ENCODE measurements at regions not wholly inside any gene's neighbourhood (a gene's known extent, or its start where the extent isn't known, plus 50 kb on each side); places are given as distances from the start of the nearest gene placed in this dataset.

DNA sequence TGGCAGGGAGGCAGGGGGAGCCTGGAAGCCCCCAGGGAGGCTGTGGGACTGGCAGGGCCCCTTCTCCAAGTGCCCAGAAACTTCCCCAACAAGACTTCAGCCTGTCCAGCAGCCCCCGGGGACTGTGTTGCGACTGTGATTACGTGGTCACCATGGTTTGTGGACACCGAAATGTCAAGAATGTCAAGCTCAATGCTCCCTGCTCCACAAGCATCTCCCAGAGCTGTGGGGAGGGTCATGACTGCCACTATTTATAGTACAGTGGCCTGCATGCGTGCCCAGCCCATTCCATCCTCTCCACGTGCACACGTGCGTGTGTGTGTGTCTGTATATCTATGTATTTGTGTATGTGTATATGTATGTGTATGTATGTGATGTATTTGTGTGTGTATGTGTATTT lies 93.8 kb upstream of the MBOAT2 start (continued):
- TF ChIP-seq, protein P1, sequence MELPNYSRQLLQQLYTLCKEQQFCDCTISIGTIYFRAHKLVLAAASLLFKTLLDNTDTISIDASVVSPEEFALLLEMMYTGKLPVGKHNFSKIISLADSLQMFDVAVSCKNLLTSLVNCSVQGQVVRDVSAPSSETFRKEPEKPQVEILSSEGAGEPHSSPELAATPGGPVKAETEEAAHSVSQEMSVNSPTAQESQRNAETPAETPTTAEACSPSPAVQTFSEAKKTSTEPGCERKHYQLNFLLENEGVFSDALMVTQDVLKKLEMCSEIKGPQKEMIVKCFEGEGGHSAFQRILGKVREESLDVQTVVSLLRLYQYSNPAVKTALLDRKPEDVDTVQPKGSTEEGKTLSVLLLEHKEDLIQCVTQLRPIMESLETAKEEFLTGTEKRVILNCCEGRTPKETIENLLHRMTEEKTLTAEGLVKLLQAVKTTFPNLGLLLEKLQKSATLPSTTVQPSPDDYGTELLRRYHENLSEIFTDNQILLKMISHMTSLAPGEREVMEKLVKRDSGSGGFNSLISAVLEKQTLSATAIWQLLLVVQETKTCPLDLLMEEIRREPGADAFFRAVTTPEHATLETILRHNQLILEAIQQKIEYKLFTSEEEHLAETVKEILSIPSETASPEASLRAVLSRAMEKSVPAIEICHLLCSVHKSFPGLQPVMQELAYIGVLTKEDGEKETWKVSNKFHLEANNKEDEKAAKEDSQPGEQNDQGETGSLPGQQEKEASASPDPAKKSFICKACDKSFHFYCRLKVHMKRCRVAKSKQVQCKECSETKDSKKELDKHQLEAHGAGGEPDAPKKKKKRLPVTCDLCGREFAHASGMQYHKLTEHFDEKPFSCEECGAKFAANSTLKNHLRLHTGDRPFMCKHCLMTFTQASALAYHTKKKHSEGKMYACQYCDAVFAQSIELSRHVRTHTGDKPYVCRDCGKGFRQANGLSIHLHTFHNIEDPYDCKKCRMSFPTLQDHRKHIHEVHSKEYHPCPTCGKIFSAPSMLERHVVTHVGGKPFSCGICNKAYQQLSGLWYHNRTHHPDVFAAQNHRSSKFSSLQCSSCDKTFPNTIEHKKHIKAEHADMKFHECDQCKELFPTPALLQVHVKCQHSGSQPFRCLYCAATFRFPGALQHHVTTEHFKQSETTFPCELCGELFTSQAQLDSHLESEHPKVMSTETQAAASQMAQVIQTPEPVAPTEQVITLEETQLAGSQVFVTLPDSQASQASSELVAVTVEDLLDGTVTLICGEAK (IDR thresholded peaks at IDR 0.05; ENCODE audit: borderline replicate concordance) = no peak
- TF ChIP-seq, protein P2, sequence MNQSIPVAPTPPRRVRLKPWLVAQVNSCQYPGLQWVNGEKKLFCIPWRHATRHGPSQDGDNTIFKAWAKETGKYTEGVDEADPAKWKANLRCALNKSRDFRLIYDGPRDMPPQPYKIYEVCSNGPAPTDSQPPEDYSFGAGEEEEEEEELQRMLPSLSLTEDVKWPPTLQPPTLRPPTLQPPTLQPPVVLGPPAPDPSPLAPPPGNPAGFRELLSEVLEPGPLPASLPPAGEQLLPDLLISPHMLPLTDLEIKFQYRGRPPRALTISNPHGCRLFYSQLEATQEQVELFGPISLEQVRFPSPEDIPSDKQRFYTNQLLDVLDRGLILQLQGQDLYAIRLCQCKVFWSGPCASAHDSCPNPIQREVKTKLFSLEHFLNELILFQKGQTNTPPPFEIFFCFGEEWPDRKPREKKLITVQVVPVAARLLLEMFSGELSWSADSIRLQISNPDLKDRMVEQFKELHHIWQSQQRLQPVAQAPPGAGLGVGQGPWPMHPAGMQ (IDR thresholded peaks at IDR 0.05; ENCODE audit: borderline replicate concordance) = no peak

DNA sequence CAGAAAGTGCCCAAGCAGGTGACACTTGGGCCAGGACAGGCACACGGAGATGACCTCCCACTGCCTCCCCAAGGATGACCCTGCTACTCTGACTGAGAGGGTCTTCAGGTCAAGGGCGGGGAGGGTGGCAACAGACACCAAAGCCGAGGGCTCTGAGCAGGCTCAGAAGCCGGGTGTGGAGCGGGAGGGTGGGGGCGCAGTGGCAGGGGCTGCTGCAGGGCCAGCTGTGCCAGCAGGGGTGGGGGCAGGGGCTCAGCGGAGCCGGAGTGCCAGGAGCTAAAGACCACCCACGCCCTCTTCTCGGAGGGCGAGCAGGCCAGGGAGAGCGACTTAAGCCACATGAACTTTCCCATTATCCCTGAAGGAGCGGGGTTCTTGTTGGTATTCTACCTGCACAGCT lies 93.3 kb upstream of the MBOAT2 start:
- no peak for ATAC-seq
- BruUV-seq (replicated peaks) = no TSS peak
- Histone ChIP-seq H3K4me3 (no peak overlapping the region), H3K9me3 (replicated peaks; ENCODE audit: control insufficient read depth, insufficient read depth, low read length) (no peaks in the 10 kb centered on the region), H3K27ac (ENCODE audit: control insufficient read depth, insufficient read depth) (no peak overlapping the region), H3K4me1 (ENCODE audit: control insufficient read depth, insufficient read depth, low read length) (peaks cover 44% of the 10 kb centered on the region), H2AFZ (ENCODE audit: control insufficient read depth, low read depth, low read length) (no peak overlapping the region), H3K9ac (ENCODE audit: control insufficient read depth, insufficient read depth, low read length) (no peak overlapping the region), H3K79me2 (ENCODE audit: control insufficient read depth, insufficient read depth, low read length) (no peaks in the 10 kb centered on the region), H3K36me3 (ENCODE audit: control insufficient read depth in 2 of 2, insufficient read depth in 2 of 2, low read length in 1 of 2) (no peaks in the 10 kb centered on the region), H4K20me1 (ENCODE audit: control insufficient read depth, insufficient read depth) (no peaks in the 10 kb centered on the region), H3K27me3 (replicated peaks in 1 of 2; ENCODE audit: control insufficient read depth in 2 of 2, insufficient read depth in 2 of 2, low read length in 1 of 2) (no peaks in the 10 kb centered on the region), H3K4me2 (ENCODE audit: control insufficient read depth, insufficient read depth) (no peak overlapping the region)
- 82% methylated on average over 13 of the region's 13 CpGs for WGBS (ENCODE audit: insufficient coverage, insufficient replicate concordance, low lambda C conversion rate, missing lambda C conversion rate)
- no peak for FAIRE-seq
- no peak for DNase-seq (ENCODE audit: low read depth, low spot score)
- CTCF ChIA-PET = no interaction called here
- POLR2A ChIA-PET = interaction anchor here (0.6 kb wide), 1 partner anchor 800 kb away, joined by 4 read pairs; no protein-coding TSS in a partner anchor
- SMC1A ChIA-PET (ENCODE audit: uncharacterized antibody, unreplicated experiment) = no interaction called here
- intact Hi-C loops (cut with micrococcal nuclease; ENCODE audit: unreplicated experiment) (no loop called here), in situ Hi-C loops (cut with MboI) (no loop called here)
- RAD21 ChIA-PET (ENCODE audit: unreplicated experiment) = interaction anchor here (1.1 kb wide), 1 partner anchor 112 kb away, joined by 3 read pairs; no protein-coding TSS in a partner anchor
- TF ChIP-seq, protein P3, sequence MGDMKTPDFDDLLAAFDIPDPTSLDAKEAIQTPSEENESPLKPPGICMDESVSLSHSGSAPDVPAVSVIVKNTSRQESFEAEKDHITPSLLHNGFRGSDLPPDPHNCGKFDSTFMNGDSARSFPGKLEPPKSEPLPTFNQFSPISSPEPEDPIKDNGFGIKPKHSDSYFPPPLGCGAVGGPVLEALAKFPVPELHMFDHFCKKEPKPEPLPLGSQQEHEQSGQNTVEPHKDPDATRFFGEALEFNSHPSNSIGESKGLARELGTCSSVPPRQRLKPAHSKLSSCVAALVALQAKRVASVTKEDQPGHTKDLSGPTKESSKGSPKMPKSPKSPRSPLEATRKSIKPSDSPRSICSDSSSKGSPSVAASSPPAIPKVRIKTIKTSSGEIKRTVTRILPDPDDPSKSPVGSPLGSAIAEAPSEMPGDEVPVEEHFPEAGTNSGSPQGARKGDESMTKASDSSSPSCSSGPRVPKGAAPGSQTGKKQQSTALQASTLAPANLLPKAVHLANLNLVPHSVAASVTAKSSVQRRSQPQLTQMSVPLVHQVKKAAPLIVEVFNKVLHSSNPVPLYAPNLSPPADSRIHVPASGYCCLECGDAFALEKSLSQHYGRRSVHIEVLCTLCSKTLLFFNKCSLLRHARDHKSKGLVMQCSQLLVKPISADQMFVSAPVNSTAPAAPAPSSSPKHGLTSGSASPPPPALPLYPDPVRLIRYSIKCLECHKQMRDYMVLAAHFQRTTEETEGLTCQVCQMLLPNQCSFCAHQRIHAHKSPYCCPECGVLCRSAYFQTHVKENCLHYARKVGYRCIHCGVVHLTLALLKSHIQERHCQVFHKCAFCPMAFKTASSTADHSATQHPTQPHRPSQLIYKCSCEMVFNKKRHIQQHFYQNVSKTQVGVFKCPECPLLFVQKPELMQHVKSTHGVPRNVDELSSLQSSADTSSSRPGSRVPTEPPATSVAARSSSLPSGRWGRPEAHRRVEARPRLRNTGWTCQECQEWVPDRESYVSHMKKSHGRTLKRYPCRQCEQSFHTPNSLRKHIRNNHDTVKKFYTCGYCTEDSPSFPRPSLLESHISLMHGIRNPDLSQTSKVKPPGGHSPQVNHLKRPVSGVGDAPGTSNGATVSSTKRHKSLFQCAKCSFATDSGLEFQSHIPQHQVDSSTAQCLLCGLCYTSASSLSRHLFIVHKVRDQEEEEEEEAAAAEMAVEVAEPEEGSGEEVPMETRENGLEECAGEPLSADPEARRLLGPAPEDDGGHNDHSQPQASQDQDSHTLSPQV (IDR thresholded peaks at IDR 0.05) = no peak
- TF ChIP-seq JUNB (IDR thresholded peaks at IDR 0.05) (no peak), ZZZ3 (IDR thresholded peaks at IDR 0.05; ENCODE audit: control insufficient read depth, insufficient read length, low read depth) (no peak)
- TF ChIP-seq, protein P4, sequence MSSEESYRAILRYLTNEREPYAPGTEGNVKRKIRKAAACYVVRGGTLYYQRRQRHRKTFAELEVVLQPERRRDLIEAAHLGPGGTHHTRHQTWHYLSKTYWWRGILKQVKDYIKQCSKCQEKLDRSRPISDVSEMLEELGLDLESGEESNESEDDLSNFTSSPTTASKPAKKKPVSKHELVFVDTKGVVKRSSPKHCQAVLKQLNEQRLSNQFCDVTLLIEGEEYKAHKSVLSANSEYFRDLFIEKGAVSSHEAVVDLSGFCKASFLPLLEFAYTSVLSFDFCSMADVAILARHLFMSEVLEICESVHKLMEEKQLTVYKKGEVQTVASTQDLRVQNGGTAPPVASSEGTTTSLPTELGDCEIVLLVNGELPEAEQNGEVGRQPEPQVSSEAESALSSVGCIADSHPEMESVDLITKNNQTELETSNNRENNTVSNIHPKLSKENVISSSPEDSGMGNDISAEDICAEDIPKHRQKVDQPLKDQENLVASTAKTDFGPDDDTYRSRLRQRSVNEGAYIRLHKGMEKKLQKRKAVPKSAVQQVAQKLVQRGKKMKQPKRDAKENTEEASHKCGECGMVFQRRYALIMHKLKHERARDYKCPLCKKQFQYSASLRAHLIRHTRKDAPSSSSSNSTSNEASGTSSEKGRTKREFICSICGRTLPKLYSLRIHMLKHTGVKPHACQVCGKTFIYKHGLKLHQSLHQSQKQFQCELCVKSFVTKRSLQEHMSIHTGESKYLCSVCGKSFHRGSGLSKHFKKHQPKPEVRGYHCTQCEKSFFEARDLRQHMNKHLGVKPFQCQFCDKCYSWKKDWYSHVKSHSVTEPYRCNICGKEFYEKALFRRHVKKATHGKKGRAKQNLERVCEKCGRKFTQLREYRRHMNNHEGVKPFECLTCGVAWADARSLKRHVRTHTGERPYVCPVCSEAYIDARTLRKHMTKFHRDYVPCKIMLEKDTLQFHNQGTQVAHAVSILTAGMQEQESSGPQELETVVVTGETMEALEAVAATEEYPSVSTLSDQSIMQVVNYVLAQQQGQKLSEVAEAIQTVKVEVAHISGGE (CRISPR knock-in tag; IDR thresholded peaks at IDR 0.05) = no peak
- TF ChIP-seq, protein P5, sequence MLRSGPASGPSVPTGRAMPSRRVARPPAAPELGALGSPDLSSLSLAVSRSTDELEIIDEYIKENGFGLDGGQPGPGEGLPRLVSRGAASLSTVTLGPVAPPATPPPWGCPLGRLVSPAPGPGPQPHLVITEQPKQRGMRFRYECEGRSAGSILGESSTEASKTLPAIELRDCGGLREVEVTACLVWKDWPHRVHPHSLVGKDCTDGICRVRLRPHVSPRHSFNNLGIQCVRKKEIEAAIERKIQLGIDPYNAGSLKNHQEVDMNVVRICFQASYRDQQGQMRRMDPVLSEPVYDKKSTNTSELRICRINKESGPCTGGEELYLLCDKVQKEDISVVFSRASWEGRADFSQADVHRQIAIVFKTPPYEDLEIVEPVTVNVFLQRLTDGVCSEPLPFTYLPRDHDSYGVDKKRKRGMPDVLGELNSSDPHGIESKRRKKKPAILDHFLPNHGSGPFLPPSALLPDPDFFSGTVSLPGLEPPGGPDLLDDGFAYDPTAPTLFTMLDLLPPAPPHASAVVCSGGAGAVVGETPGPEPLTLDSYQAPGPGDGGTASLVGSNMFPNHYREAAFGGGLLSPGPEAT (IDR thresholded peaks at IDR 0.05; ENCODE audit: low read depth) = no peak
